HG03280 (cell line): ENCODE measurements at regions not wholly inside any gene's neighbourhood (a gene's known extent, or its start where the extent isn't known, plus 50 kb on each side); places are given as distances from the start of the nearest gene placed in this dataset.
"Not testable (repeated sequence)": the region's sequence is repeated elsewhere in the genome, so short reads cannot be mapped to it uniquely, and the experiment has no call there.

Experiments used
- ATAC-seq: cut with Tn5 transposase; IDR thresholded peaks from one replicate; pipeline ENCODE4 v1.9.1; 2021; ENCODE audit warnings: mild to moderate bottlenecking, moderate library complexity; ENCODE audit not compliant: unreplicated experiment

GRCh38 chr3:84666468-84666867, 292.3 kb upstream of the CADM2 start:
- no peak for ATAC-seq

- no peak for ATAC-seq
Measured at GRCh38 chr3:84679211-84679610, 279.6 kb upstream of the CADM2 start.

- no peak for ATAC-seq
Measured at GRCh38 chr3:84680700-84681099, 278.1 kb upstream of the CADM2 start.

GRCh38 chr3:84683493-84683892, 275.3 kb upstream of the CADM2 start:
- ATAC-seq: no peak

GRCh38 chr3:84685467-84685866, 273.3 kb upstream of the CADM2 start:
- no peak for ATAC-seq

- no peak for ATAC-seq
Measured at GRCh38 chr3:84692261-84692660, 266.5 kb upstream of the CADM2 start.

GRCh38 chr3:84710288-84710687, 248.5 kb upstream of the CADM2 start:
- not testable (repeated sequence) for ATAC-seq

- no peak for ATAC-seq
Measured at GRCh38 chr3:84717894-84718293, 240.9 kb upstream of the CADM2 start.

- no peak for ATAC-seq
Measured at GRCh38 chr3:84724877-84725276, 233.9 kb upstream of the CADM2 start.

GRCh38 chr3:84727616-84728015, 231.2 kb upstream of the CADM2 start:
- no peak for ATAC-seq

- not testable (repeated sequence) for ATAC-seq
Measured at GRCh38 chr3:84734731-84735130, 224.1 kb upstream of the CADM2 start.

GRCh38 chr3:84738086-84738485, 220.7 kb upstream of the CADM2 start:
- ATAC-seq: no peak

- no peak for ATAC-seq
Measured at GRCh38 chr3:84742915-84743425, 215.8 kb upstream of the CADM2 start.

GRCh38 chr3:84744130-84744529, 214.7 kb upstream of the CADM2 start:
- ATAC-seq: no peak

- no peak for ATAC-seq
Measured at GRCh38 chr3:84755860-84756259, 202.9 kb upstream of the CADM2 start.

GRCh38 chr3:84759361-84759760, 199.4 kb upstream of the CADM2 start:
- ATAC-seq: no peak

- no peak for ATAC-seq
Measured at GRCh38 chr3:84772841-84773240, 185.9 kb upstream of the CADM2 start.

GRCh38 chr3:84783281-84783680, 175.5 kb upstream of the CADM2 start:
- no peak for ATAC-seq

- no peak for ATAC-seq
Measured at GRCh38 chr3:84789961-84790360, 168.8 kb upstream of the CADM2 start.

GRCh38 chr3:84806958-84807357, 151.8 kb upstream of the CADM2 start:
- ATAC-seq: no peak

- ATAC-seq: no peak
Measured at GRCh38 chr3:84820126-84820525, 138.7 kb upstream of the CADM2 start.

GRCh38 chr3:84820906-84821305, 137.9 kb upstream of the CADM2 start:
- ATAC-seq: no peak

- no peak for ATAC-seq
Measured at GRCh38 chr3:84825817-84826216, 133.0 kb upstream of the CADM2 start.

- no peak for ATAC-seq
Measured at GRCh38 chr3:84830476-84830875, 128.3 kb upstream of the CADM2 start.
